GM19025 (cell line): ENCODE measurements at regions not wholly inside any gene's neighbourhood (a gene's known extent, or its start where the extent isn't known, plus 50 kb on each side); places are given as distances from the start of the nearest gene placed in this dataset.

Experiments used
- ATAC-seq: cut with Tn5 transposase; IDR thresholded peaks from one replicate; pipeline ENCODE4 v1.9.1; 2021; ENCODE audit warnings: mild to moderate bottlenecking, low read depth, moderate library complexity; ENCODE audit not compliant: unreplicated experiment

DNA sequence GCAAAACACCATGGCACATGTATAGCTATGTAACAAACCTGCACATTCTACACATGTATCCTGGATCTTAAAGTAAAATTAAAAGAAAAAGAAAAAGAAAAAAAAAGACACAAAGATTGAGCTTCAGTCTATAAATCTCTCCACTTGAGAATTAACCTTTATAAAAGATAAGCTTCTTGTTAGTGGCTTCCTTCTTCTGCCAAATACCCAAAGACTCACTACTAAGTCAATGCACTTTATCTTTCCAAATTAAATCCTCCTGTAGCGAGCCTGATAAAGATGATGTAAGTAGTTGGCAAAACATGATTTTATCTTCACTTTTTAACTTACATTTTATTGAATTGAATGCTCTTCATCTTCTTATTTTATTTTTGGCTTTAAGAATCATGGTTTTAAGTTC, 349.9 kb downstream of the TRIB2 start:
- ATAC-seq, result no peak

DNA sequence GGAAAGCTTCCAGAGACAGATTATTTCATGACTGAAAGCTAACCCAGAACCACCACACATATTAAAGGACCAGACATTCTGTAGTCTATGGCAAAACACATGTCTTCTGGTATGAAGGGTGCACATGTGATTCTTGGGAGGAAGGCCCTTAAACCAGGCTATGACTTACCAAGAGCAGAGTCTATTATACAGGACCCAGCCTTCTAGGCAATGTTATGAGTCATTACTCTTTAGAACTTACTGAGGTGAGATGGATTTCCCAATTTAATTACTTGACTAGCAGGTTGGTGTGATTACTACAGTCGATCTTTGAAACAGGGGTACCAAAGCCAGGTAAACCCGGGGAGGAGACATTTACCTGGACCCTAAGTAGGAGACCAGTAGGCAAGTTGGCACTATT, 350.8 kb downstream of the TRIB2 start:
- ATAC-seq, result no peak

DNA sequence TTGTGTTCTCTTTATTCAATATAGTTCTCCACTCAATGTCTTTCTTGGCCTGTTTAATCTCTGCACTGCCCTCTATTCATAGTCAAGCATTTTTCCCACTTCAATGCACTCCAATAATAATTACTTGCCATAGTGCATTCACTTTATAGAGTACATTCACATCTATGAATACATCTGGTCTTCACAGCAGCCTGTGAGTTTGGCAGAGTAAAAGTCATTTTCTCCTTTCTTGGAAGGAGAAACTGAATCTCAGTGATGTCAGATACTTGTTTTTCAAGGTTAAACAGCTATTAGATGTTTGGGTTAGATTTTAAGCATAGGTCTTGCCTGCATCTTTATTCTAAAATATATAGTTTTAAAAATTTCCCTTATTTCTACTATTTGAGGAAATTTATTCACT, 373.2 kb downstream of the TRIB2 start:
- no peak for ATAC-seq

GRCh38 chr2:13091455-13091854, 374.7 kb downstream of the TRIB2 start:
- ATAC-seq, result no peak

GRCh38 chr2:13091861-13092378, 375.2 kb downstream of the TRIB2 start:
- ATAC-seq, result no peak

- no peak for ATAC-seq
Observed at GRCh38 chr2:13093416-13093991, 376.8 kb downstream of the TRIB2 start.

GRCh38 chr2:13102397-13103063, 385.8 kb downstream of the TRIB2 start:
- no peak for ATAC-seq

DNA sequence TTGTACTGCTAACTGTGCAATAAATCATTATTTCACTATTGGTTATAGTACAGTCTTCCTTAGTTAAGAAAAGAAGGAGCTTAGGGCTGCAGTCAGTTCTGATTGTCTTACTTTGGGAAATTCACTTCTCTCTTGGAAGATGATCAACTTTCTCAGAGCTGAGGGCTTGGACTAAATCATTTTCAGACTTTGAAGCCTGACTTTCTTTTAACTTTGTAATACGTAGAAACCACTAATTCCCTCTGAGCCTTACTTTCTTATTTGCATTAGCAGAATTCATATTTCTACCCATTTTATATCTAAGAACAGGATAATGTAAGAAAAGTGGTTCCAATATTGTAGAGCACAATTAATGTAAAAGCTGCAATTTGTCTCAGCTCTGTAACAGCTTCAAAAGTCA, 386.4 kb downstream of the TRIB2 start:
- ATAC-seq, result no peak

DNA sequence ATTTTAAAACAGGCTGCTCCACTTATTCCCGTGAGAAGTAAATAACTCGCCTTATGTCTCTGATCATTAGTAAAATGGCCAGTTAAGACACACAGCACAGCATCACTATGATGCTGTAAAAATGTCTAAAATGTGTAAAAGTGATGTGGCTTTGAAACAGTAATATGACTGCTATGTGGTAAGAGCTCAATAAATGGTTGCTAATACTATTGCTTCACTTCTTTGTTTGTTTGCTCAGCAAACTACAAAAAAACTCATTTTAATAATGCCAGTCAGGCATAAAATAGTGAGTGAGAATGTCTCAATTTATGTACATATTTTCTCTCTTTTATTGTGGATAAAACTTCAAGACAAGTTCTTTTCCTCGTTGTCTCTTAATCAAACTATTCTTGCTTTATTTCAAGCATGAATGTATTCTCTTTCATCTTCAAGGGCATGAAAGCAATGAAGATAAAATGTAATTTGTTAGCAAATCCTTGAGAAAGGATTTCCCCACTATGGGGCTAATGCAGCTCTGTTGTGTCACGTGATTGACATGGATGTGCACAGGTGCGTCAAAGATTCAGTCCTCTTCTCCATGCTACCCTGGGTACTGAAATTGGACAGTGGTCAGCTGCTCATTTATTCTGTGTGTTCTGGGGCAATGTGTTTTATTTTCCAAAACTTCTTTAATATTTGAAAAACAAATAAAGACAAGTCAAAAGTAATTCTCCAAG, 387.2 kb downstream of the TRIB2 start:
- no peak for ATAC-seq

DNA sequence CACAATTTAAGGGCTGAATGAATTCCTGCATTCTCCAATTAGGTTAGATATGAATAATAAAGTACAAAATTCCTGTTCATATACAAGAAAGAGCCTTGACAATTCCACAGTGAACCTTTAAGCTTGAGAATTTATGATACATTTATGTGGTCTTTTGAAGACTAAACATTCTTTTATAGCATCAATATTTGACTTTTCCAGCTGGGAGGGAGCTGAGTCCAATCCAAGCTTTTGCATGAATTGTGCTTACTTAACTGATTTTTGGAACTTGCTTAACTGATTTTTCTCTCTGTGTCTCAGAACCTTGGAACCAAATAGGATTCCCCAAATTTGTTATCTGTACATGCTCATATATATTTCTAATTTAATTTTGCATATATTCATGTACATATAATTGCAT, 388.0 kb downstream of the TRIB2 start:
- ATAC-seq, result no peak

GRCh38 chr2:13106302-13106701, 389.6 kb downstream of the TRIB2 start:
- ATAC-seq, result no peak

GRCh38 chr2:13109516-13109915, 392.8 kb downstream of the TRIB2 start:
- no peak for ATAC-seq

DNA sequence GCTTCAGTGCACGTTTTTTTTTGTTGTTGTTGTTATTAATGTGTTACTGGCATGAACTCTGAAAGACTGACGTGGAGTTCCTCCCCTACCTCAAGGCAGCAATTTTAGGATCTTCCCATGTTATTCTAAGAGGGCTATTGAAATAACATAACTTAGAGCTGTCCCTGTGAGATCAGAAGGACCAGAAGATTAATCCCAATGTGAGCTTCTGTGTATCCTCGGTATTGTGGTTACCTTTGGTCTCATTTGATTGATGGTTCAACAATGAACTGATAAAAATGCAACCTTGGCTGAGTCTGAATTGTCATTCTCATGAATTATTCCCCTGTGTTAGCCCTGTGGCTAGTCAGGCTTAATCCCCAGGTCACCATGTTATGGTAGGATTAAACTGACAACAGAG, 394.1 kb downstream of the TRIB2 start:
- no peak for ATAC-seq

DNA sequence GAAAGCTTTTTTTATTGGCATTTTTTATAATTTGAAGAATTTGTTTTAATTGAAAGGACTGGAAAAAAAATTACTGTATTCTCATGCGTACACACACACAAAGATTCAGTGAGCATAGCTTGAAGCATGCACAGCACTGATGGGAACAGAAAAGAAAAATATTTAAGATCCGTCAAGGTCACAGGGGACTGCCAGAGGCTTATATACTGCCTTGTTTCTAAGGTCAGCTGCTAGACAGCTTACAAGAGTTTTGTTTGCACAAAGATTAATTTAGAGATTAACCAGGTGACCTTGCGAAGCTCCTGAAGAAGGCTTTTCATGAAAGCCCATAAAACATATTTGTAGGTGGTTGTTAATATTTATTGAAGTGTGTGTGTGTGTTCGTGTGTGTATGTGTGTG, 396.3 kb downstream of the TRIB2 start:
- ATAC-seq, result no peak

GRCh38 chr2:13114391-13114790, 397.7 kb downstream of the TRIB2 start:
- ATAC-seq, result no peak

DNA sequence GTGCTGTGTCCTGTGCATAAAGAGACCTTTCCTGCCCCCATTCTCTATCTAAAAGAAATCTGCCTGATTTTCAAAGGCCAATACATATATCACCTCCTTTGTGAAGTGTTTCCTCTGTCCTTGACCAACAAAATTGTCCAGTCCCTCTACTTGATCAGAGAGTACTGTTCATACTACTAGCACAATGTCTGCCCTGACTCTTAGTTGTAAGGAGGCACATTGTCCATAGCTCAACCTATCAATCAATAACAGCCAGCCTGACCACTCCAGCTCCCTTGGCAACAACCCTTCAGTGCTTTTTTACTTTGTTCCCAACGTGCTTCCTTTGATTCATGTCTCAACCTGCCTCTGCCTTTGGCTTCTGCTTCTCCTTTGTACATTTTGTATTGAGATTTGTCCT, 398.9 kb downstream of the TRIB2 start:
- ATAC-seq, result no peak

- no peak for ATAC-seq
Observed at GRCh38 chr2:13121096-13121495, 404.4 kb downstream of the TRIB2 start.

DNA sequence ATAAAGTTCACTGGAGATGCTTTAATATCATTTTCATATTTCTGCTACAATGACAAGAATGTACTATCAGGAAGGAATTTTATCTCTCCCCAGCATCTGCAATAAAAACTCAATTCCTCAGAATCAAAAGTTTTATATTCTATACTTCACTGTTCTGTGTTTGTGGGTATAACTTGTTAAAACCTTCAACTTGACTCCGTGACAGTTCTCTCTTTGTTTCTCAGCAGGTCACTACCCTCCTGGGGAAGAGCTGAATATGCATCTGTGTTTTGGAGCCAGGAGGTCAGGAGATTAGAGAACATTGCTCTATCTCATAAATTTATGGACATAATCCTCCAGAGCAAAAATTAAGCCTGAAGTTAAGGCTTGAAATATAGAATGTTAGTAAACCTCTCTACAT, 411.4 kb downstream of the TRIB2 start:
- no peak for ATAC-seq

GRCh38 chr2:13135369-13135768, 418.6 kb downstream of the TRIB2 start:
- ATAC-seq, result no peak

DNA sequence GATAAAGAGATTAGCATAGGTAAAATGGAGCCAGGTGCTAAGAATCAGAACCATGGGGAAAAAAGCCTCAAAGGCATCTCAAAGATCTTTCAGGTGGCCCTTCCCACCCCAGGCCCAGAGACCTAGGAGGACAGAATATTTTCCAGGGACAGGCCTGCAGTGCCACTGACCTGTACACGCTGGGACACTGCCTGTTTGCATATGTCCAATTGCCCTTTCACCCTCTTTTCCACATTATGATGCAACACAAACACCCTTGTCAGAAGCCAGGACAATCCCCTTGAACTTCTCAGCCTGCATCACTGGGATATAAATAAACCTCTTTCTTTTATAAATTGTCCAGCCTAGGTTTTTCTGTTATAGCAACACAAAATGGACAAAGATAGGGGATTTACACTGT, 419.1 kb downstream of the TRIB2 start:
- no peak for ATAC-seq

DNA sequence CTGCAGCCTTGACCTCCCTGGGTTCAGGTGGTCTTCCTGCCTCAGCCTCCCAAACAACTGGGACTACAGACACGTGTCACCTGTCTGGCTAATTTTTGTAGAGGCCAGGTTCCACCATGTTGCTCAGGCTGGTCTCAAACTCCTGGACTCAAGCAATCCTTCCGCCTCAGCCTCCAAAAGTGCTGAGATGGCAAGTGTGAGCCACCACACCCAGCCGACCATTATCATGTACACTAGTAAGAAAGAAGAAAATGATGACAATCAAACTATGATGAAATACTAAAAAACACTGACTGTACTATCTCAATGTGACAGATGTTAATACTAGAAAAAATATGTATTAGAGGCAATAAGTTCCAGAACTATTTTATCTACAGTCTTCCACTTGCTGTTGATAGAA, 420.9 kb downstream of the TRIB2 start:
- ATAC-seq, result no peak

- no peak for ATAC-seq
Observed at GRCh38 chr2:13141315-13141714, 424.6 kb downstream of the TRIB2 start.
